ENCODE measurements at regions not wholly inside any gene's neighbourhood (a gene's known extent, or its start where the extent isn't known, plus 50 kb on each side); places are given as distances from the start of the nearest gene placed in this dataset.

GRCh38 chr3:69451594-69451993 is 65.7 kb upstream of the FRMD4B start:
- intact Hi-C loops (cut with micrococcal nuclease) (no loop called here), in situ Hi-C loops (cut with MboI) (no loop called here)
- no peak for ATAC-seq
- no peaks in the 10 kb centered on the region for H4K20me1 ChIP-seq (replicated peaks; ENCODE audit: control insufficient read depth, insufficient read depth, low read length)
- FAIRE-seq, result no peak
- H3K9me1 ChIP-seq (ENCODE audit: control insufficient read depth, insufficient read depth, low read length), result no peaks in the 10 kb centered on the region
- no peak overlapping the region for H3K4me2 ChIP-seq (ENCODE audit: insufficient read depth, low read length)
- no peak overlapping the region for H3K27ac ChIP-seq (ENCODE audit: extremely low read depth, low read depth, low read length)
- ChIA-PET CTCF (ENCODE audit: low intra/inter-chr PET ratio) (no interaction called here), POLR2A (interaction anchor here (0.5 to 0.9 kb wide), 2 partner anchors 25 to 996 kb away, joined by 3 read pairs; no protein-coding TSS in a partner anchor)
- no peak overlapping the region for H2AFZ ChIP-seq (ENCODE audit: low read depth, low read length)
- no peaks in the 10 kb centered on the region for H3K9me3 ChIP-seq (replicated peaks; ENCODE audit: control insufficient read depth, insufficient read depth, low read depth, low read length)
- H3K79me2 ChIP-seq (ENCODE audit: control insufficient read depth, insufficient read depth, low read length), result no peaks in the 10 kb centered on the region
- BruUV-seq (replicated peaks), result no TSS peak
- DNase-seq (ENCODE audit: extremely low read depth in 1 of 4, low spot score in 3 of 4), result no peak
- H3K9ac ChIP-seq (ENCODE audit: insufficient read depth in 1 of 2, low read depth in 2 of 2, low read length in 2 of 2), result no peak overlapping the region
- no peaks in the 10 kb centered on the region for H3K36me3 ChIP-seq (ENCODE audit: control insufficient read depth, insufficient read depth, low read length)
- H3K27me3 ChIP-seq (ENCODE audit: control insufficient read depth in 2 of 2, insufficient read depth in 2 of 2, low read length in 2 of 2), result no peaks in the 10 kb centered on the region
- no peak overlapping the region for H3K4me3 ChIP-seq
- TF ChIP-seq L3MBTL2 (IDR thresholded peaks at IDR 0.05) (no peak), CTCF (IDR thresholded peaks at IDR 0.05 in 2 of 3, conservative IDR thresholded peaks at IDR 0.05 in 1 of 3; ENCODE audit: insufficient read depth in 2 of 3, low read depth in 1 of 3, low read length in 3 of 3) (peak in 1 of 3 experiments; percentile 16; a peak in 2 of 6 replicates), RBM34 (IDR thresholded peaks at IDR 0.05; ENCODE audit: borderline replicate concordance, insufficient read depth, low read length) (no peak)
- no peaks in the 10 kb centered on the region for H3K4me1 ChIP-seq (replicated peaks in 1 of 2; ENCODE audit: control insufficient read depth in 2 of 2, insufficient read depth in 2 of 2, low read length in 2 of 2)

- no peaks in the 10 kb centered on the region for H3K27me3 ChIP-seq (ENCODE audit: control insufficient read depth in 2 of 2, insufficient read depth in 2 of 2, low read length in 2 of 2)
- no peaks in the 10 kb centered on the region for H3K9me3 ChIP-seq (replicated peaks; ENCODE audit: control insufficient read depth, insufficient read depth, low read depth, low read length)
- WGBS (ENCODE audit: insufficient coverage, low coverage, missing lambda C conversion rate), result 3% methylated on average over 3 of the region's 3 CpGs
- no peak for TF ChIP-seq SRSF1 (IDR thresholded peaks at IDR 0.05; ENCODE audit: low read depth, low read length)
- TF ChIP-seq RBM22 (IDR thresholded peaks at IDR 0.05; ENCODE audit: low read depth, low read length, poor library complexity, severe bottlenecking), result no peak
- TF ChIP-seq ZKSCAN1 (IDR thresholded peaks at IDR 0.05; ENCODE audit: low read depth, low read length), result no peak
- DNase-seq (ENCODE audit: extremely low read depth in 1 of 4, low spot score in 3 of 4) (no peak), ATAC-seq (no peak), FAIRE-seq (no peak)
- H3K4me2 ChIP-seq (ENCODE audit: insufficient read depth, low read length), result no peak overlapping the region
- no peaks in the 10 kb centered on the region for H4K20me1 ChIP-seq (replicated peaks; ENCODE audit: control insufficient read depth, insufficient read depth, low read length)
- in situ Hi-C loops (cut with MboI), result no loop called here
- H3K79me2 ChIP-seq (ENCODE audit: control insufficient read depth, insufficient read depth, low read length), result no peaks in the 10 kb centered on the region
- no peaks in the 10 kb centered on the region for H3K9me1 ChIP-seq (ENCODE audit: control insufficient read depth, insufficient read depth, low read length)
- H3K36me3 ChIP-seq (ENCODE audit: control insufficient read depth, insufficient read depth, low read length), result no peaks in the 10 kb centered on the region
- no peak overlapping the region for H2AFZ ChIP-seq (ENCODE audit: low read depth, low read length)
- no peak overlapping the region for H3K9ac ChIP-seq (ENCODE audit: insufficient read depth in 1 of 2, low read depth in 2 of 2, low read length in 2 of 2)
- no TSS peak for BruUV-seq (replicated peaks)
- POLR2A ChIA-PET, result no interaction called here
- no peaks in the 10 kb centered on the region for H3K4me1 ChIP-seq (replicated peaks in 1 of 2; ENCODE audit: control insufficient read depth in 2 of 2, insufficient read depth in 2 of 2, low read length in 2 of 2)
- no peak overlapping the region for H3K27ac ChIP-seq (ENCODE audit: extremely low read depth, low read depth, low read length)
- no peak overlapping the region for H3K4me3 ChIP-seq
- intact Hi-C loops (cut with micrococcal nuclease), result no loop called here
- CTCF ChIA-PET (ENCODE audit: low intra/inter-chr PET ratio), result no interaction called here
Observed at GRCh38 chr3:69448877-69449276, 63.0 kb upstream of the FRMD4B start.
